ENCODE measurements at regions not wholly inside any gene's neighbourhood (a gene's known extent, or its start where the extent isn't known, plus 50 kb on each side); places are given as distances from the start of the nearest gene placed in this dataset.

GRCh38 chr3:151935446-151935845 lies 62.0 kb downstream of the SUCNR1 start:
- DNase-seq = no peak
- no peaks in the 10 kb centered on the region for H3K4me1 ChIP-seq
- H3K27ac ChIP-seq = no peak overlapping the region
- no peak overlapping the region for H3K4me3 ChIP-seq
- intact Hi-C loops (cut with DNase I; ENCODE audit: low total_unique reads) = no loop called here
- 89 to 98% methylated on average over 4 of the region's 4 CpGs for WGBS, 2 donors
- H3K27me3 ChIP-seq = no peaks in the 10 kb centered on the region
- no peaks in the 10 kb centered on the region for H3K36me3 ChIP-seq (ENCODE audit: low read depth, missing control alignments)
- no peaks in the 10 kb centered on the region for H3K9me3 ChIP-seq
- TF ChIP-seq POLR2A (IDR thresholded peaks at IDR 0.05) = no peak
- TF ChIP-seq CTCF (IDR thresholded peaks at IDR 0.05) = no peak

- H3K27me3 ChIP-seq = no peaks in the 10 kb centered on the region
- TF ChIP-seq POLR2A (IDR thresholded peaks at IDR 0.05) (no peak), CTCF (IDR thresholded peaks at IDR 0.05) (no peak)
- H3K9me3 ChIP-seq = no peaks in the 10 kb centered on the region
- no peak overlapping the region for H3K4me3 ChIP-seq
- no peaks in the 10 kb centered on the region for H3K4me1 ChIP-seq
- no peak for DNase-seq
- no peaks in the 10 kb centered on the region for H3K36me3 ChIP-seq (ENCODE audit: low read depth, missing control alignments)
- H3K27ac ChIP-seq = no peak overlapping the region
- WGBS, 2 donors = 77 to 92% methylated on average over 2 of the region's 2 CpGs
- intact Hi-C loops (cut with DNase I; ENCODE audit: low total_unique reads) = no loop called here
Observed at GRCh38 chr3:151940481-151940880, 67.0 kb downstream of the SUCNR1 start.

- no peak for DNase-seq
- TF ChIP-seq POLR2A (IDR thresholded peaks at IDR 0.05) (no peak), CTCF (IDR thresholded peaks at IDR 0.05) (no peak)
- H3K27ac ChIP-seq = no peak overlapping the region
- H3K4me1 ChIP-seq = no peaks in the 10 kb centered on the region
- no peaks in the 10 kb centered on the region for H3K9me3 ChIP-seq
- H3K27me3 ChIP-seq = no peaks in the 10 kb centered on the region
- H3K36me3 ChIP-seq (ENCODE audit: low read depth, missing control alignments) = no peaks in the 10 kb centered on the region
- no peak overlapping the region for H3K4me3 ChIP-seq
- intact Hi-C loops (cut with DNase I; ENCODE audit: low total_unique reads) = no loop called here
- WGBS, 2 donors = 76 to 79% methylated on average over 1 of the region's 1 CpG
Observed at GRCh38 chr3:151943539-151943938, 70.1 kb downstream of the SUCNR1 start.

- no peak for TF ChIP-seq CTCF (IDR thresholded peaks at IDR 0.05)
- TF ChIP-seq POLR2A (IDR thresholded peaks at IDR 0.05) = no peak
- H3K4me3 ChIP-seq = no peak overlapping the region
- no peaks in the 10 kb centered on the region for H3K27me3 ChIP-seq
- H3K4me1 ChIP-seq = no peaks in the 10 kb centered on the region
- no peak overlapping the region for H3K27ac ChIP-seq
- H3K9me3 ChIP-seq = no peaks in the 10 kb centered on the region
- no peaks in the 10 kb centered on the region for H3K36me3 ChIP-seq (ENCODE audit: low read depth, missing control alignments)
- intact Hi-C loops (cut with DNase I; ENCODE audit: low total_unique reads) = no loop called here
- no peak for DNase-seq
Observed at GRCh38 chr3:151944356-151944755, 70.9 kb downstream of the SUCNR1 start.

- Histone ChIP-seq H3K4me1 (no peaks in the 10 kb centered on the region), H3K27me3 (no peaks in the 10 kb centered on the region), H3K36me3 (ENCODE audit: low read depth, missing control alignments) (no peaks in the 10 kb centered on the region), H3K4me3 (no peak overlapping the region), H3K9me3 (no peaks in the 10 kb centered on the region), H3K27ac (no peak overlapping the region)
- WGBS, 2 donors = 89 to 100% methylated on average over 1 of the region's 1 CpG
- TF ChIP-seq CTCF (IDR thresholded peaks at IDR 0.05) (no peak), POLR2A (IDR thresholded peaks at IDR 0.05) (no peak)
- no peak for DNase-seq
- intact Hi-C loops (cut with DNase I; ENCODE audit: low total_unique reads) = no loop called here
Observed at GRCh38 chr3:151946606-151947005, 73.2 kb downstream of the SUCNR1 start.
